ENCODE measurements at regions not wholly inside any gene's neighbourhood (a gene's known extent, or its start where the extent isn't known, plus 50 kb on each side); places are given as distances from the start of the nearest gene placed in this dataset.

GRCh38 chr3:15858547-15859506 is 61.0 kb upstream of the ANKRD28 start (continued):
- TF ChIP-seq CTCF (IDR thresholded peaks at IDR 0.05 in 2 of 3, conservative IDR thresholded peaks at IDR 0.05 in 1 of 3; ENCODE audit: control insufficient read depth in 2 of 3, extremely low read depth in 1 of 3, insufficient read depth in 1 of 3, low read depth in 3 of 3, low read length in 3 of 3) (peak in 1 of 3 experiments; percentile 13; a peak in 1 of 6 replicates), BHLHE40 (IDR thresholded peaks at IDR 0.05; ENCODE audit: borderline replicate concordance in 1 of 2, low read depth in 2 of 2, low read length in 1 of 2) (peak; percentile 28 to 73; a peak in 1 of 4 replicates), USF1 (IDR thresholded peaks at IDR 0.05; ENCODE audit: borderline replicate concordance, extremely low read length, insufficient read depth, low read depth, low read length) (peak; percentile 33), PAX5 (IDR thresholded peaks at IDR 0.05; ENCODE audit: borderline replicate concordance, low read depth, low read length) (0 out of 2 replicates have a peak, but pooled peaks have one; percentile 59), SP1 (IDR thresholded peaks at IDR 0.05; ENCODE audit: low read depth, low read length) (peak; percentile 31), ASH2L (IDR thresholded peaks at IDR 0.05; ENCODE audit: borderline replicate concordance, low read depth) (0 out of 2 replicates have a peak, but pooled peaks have one; percentile 2), SPI1 (IDR thresholded peaks at IDR 0.05; ENCODE audit: borderline replicate concordance, insufficient read depth, low read depth, low read length) (peak; percentile 87), PML (IDR thresholded peaks at IDR 0.05; ENCODE audit: low read length) (no peak), NR2C2 (IDR thresholded peaks at IDR 0.05; ENCODE audit: borderline replicate concordance, control insufficient read depth, insufficient read length, low read depth) (peak; percentile 64), NBN (IDR thresholded peaks at IDR 0.05) (no peak), SIN3A (IDR thresholded peaks at IDR 0.05; ENCODE audit: low read depth, low read length) (0 out of 2 replicates have a peak, but pooled peaks have one; percentile 25), LARP7 (IDR thresholded peaks at IDR 0.05) (peak; percentile 64; the same call in 1 of the 2 replicates), SMARCA5 (IDR thresholded peaks at IDR 0.05) (no peak), GABPA (IDR thresholded peaks at IDR 0.05; ENCODE audit: low read depth) (peak; percentile 55; the same call in 1 of the 2 replicates), EED (IDR thresholded peaks at IDR 0.05; ENCODE audit: low read depth) (no peak), CREB1 (IDR thresholded peaks at IDR 0.05; ENCODE audit: low read depth) (0 out of 2 replicates have a peak, but pooled peaks have one; percentile 33), POLR2AphosphoS5 (IDR thresholded peaks at IDR 0.05; ENCODE audit: low read length) (peak; percentile 39; the same call in 1 of the 2 replicates), CHD1 (IDR thresholded peaks at IDR 0.05; ENCODE audit: low read depth, low read length) (no peak), TBL1XR1 (IDR thresholded peaks at IDR 0.05; ENCODE audit: low read depth, low read length) (no peak), NFYA (IDR thresholded peaks at IDR 0.05; ENCODE audit: borderline replicate concordance, low read depth, low read length) (no peak), IKZF1 (conservative IDR thresholded peaks at IDR 0.05) (peak; percentile 82), CBX5 (IDR thresholded peaks at IDR 0.05; ENCODE audit: low read depth) (0 out of 2 replicates have a peak, but pooled peaks have one; percentile 44)
- TF ChIP-seq, protein P1, sequence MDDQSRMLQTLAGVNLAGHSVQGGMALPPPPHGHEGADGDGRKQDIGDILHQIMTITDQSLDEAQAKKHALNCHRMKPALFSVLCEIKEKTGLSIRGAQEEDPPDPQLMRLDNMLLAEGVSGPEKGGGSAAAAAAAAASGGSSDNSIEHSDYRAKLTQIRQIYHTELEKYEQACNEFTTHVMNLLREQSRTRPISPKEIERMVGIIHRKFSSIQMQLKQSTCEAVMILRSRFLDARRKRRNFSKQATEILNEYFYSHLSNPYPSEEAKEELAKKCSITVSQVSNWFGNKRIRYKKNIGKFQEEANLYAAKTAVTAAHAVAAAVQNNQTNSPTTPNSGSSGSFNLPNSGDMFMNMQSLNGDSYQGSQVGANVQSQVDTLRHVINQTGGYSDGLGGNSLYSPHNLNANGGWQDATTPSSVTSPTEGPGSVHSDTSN (IDR thresholded peaks at IDR 0.05; ENCODE audit: insufficient replicate concordance, low read depth, low read length): no peak
- TF ChIP-seq, protein P2, sequence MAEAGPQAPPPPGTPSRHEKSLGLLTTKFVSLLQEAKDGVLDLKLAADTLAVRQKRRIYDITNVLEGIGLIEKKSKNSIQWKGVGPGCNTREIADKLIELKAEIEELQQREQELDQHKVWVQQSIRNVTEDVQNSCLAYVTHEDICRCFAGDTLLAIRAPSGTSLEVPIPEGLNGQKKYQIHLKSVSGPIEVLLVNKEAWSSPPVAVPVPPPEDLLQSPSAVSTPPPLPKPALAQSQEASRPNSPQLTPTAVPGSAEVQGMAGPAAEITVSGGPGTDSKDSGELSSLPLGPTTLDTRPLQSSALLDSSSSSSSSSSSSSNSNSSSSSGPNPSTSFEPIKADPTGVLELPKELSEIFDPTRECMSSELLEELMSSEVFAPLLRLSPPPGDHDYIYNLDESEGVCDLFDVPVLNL (IDR thresholded peaks at IDR 0.05; ENCODE audit: low read depth, low read length): no peak; the same call in 1 of the 2 replicates
- TF ChIP-seq, protein P3, sequence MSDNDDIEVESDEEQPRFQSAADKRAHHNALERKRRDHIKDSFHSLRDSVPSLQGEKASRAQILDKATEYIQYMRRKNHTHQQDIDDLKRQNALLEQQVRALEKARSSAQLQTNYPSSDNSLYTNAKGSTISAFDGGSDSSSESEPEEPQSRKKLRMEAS (IDR thresholded peaks at IDR 0.05; ENCODE audit: low read depth, low read length): peak; percentile 54

All from GM12878 (cell line).